ENCODE measurements at regions not wholly inside any gene's neighbourhood (a gene's known extent, or its start where the extent isn't known, plus 50 kb on each side); places are given as distances from the start of the nearest gene placed in this dataset.

GRCh38 chr5:133894143-133894542 lies 74.3 kb downstream of the C5orf15 start:
- Histone ChIP-seq H3K36me3 (ENCODE audit: control insufficient read depth, insufficient read depth, low read length) (no peaks in the 10 kb centered on the region), H3K4me3 (replicated peaks in 1 of 4; ENCODE audit: control extremely low read depth in 1 of 4, insufficient read depth in 1 of 4, low read depth in 3 of 4, low read length in 4 of 4) (no peak overlapping the region), H3K4me2 (ENCODE audit: extremely low read depth, insufficient read depth, low read length) (no peak overlapping the region), H3K9me3 (ENCODE audit: control insufficient read depth, insufficient read depth, low read depth, low read length) (no peaks in the 10 kb centered on the region), H3K4me1 (ENCODE audit: control insufficient read depth, extremely low read depth, insufficient read depth, low read length) (no peaks in the 10 kb centered on the region), H2AFZ (ENCODE audit: low read length) (no peak overlapping the region), H3K27me3 (ENCODE audit: control insufficient read depth, insufficient read depth, low read length) (peaks cover 3% of the 10 kb centered on the region), H3K9ac (ENCODE audit: insufficient read depth, low read length) (no peak overlapping the region), H4K20me1 (ENCODE audit: control insufficient read depth, extremely low read depth, insufficient read depth, low read length) (no peaks in the 10 kb centered on the region), H3K79me2 (ENCODE audit: control insufficient read depth, insufficient read depth, low read length) (no peaks in the 10 kb centered on the region), H3K27ac (ENCODE audit: insufficient read depth, low read length) (no peak overlapping the region)
- TF ChIP-seq EZH2 (IDR thresholded peaks at IDR 0.05; ENCODE audit: low read length, missing control alignments) = no peak
- DNase-seq (ENCODE audit: low read depth in 2 of 2) = no peak

GRCh38 chr5:133892774-133893173 lies 75.7 kb downstream of the C5orf15 start:
- H4K20me1 ChIP-seq (ENCODE audit: control insufficient read depth, extremely low read depth, insufficient read depth, low read length) = no peaks in the 10 kb centered on the region
- TF ChIP-seq, protein P1, sequence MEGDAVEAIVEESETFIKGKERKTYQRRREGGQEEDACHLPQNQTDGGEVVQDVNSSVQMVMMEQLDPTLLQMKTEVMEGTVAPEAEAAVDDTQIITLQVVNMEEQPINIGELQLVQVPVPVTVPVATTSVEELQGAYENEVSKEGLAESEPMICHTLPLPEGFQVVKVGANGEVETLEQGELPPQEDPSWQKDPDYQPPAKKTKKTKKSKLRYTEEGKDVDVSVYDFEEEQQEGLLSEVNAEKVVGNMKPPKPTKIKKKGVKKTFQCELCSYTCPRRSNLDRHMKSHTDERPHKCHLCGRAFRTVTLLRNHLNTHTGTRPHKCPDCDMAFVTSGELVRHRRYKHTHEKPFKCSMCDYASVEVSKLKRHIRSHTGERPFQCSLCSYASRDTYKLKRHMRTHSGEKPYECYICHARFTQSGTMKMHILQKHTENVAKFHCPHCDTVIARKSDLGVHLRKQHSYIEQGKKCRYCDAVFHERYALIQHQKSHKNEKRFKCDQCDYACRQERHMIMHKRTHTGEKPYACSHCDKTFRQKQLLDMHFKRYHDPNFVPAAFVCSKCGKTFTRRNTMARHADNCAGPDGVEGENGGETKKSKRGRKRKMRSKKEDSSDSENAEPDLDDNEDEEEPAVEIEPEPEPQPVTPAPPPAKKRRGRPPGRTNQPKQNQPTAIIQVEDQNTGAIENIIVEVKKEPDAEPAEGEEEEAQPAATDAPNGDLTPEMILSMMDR (conservative IDR thresholded peaks at IDR 0.05 in 1 of 2, IDR thresholded peaks at IDR 0.05 in 1 of 2; ENCODE audit: low read depth in 1 of 2, low read length in 2 of 2) = no peak
- TF ChIP-seq EZH2 (IDR thresholded peaks at IDR 0.05; ENCODE audit: low read length, missing control alignments) = no peak
- no peak for DNase-seq (ENCODE audit: low read depth in 2 of 2)

GRCh38 chr5:133892306-133892705 lies 76.1 kb downstream of the C5orf15 start:
- H4K20me1 ChIP-seq (ENCODE audit: control insufficient read depth, extremely low read depth, insufficient read depth, low read length) = no peaks in the 10 kb centered on the region
- no peaks in the 10 kb centered on the region for H3K4me1 ChIP-seq (ENCODE audit: control insufficient read depth, extremely low read depth, insufficient read depth, low read length)
- H3K9ac ChIP-seq (ENCODE audit: insufficient read depth, low read length) = no peak overlapping the region
- no peak overlapping the region for H3K4me3 ChIP-seq (replicated peaks in 1 of 4; ENCODE audit: control extremely low read depth in 1 of 4, insufficient read depth in 1 of 4, low read depth in 3 of 4, low read length in 4 of 4)
- no peaks in the 10 kb centered on the region for H3K9me3 ChIP-seq (ENCODE audit: control insufficient read depth, insufficient read depth, low read depth, low read length)
- H3K36me3 ChIP-seq (ENCODE audit: control insufficient read depth, insufficient read depth, low read length) = no peaks in the 10 kb centered on the region
- no peak overlapping the region for H3K27ac ChIP-seq (ENCODE audit: insufficient read depth, low read length)
- TF ChIP-seq, protein P1 (conservative IDR thresholded peaks at IDR 0.05 in 1 of 2, IDR thresholded peaks at IDR 0.05 in 1 of 2; ENCODE audit: low read depth in 1 of 2, low read length in 2 of 2) = no peak
- TF ChIP-seq EZH2 (IDR thresholded peaks at IDR 0.05; ENCODE audit: low read length, missing control alignments) = no peak
- no peak overlapping the region for H2AFZ ChIP-seq (ENCODE audit: low read length)
- no peaks in the 10 kb centered on the region for H3K79me2 ChIP-seq (ENCODE audit: control insufficient read depth, insufficient read depth, low read length)
- H3K4me2 ChIP-seq (ENCODE audit: extremely low read depth, insufficient read depth, low read length) = no peak overlapping the region
- no peaks in the 10 kb centered on the region for H3K27me3 ChIP-seq (ENCODE audit: control insufficient read depth, insufficient read depth, low read length)
- no peak for DNase-seq (ENCODE audit: low read depth in 2 of 2)

More at GRCh38 chr5:133892774-133893173, 75.7 kb downstream of the C5orf15 start:
- no peak overlapping the region for H3K4me2 ChIP-seq (ENCODE audit: extremely low read depth, insufficient read depth, low read length)
- no peaks in the 10 kb centered on the region for H3K9me3 ChIP-seq (ENCODE audit: control insufficient read depth, insufficient read depth, low read depth, low read length)
- H3K27me3 ChIP-seq (ENCODE audit: control insufficient read depth, insufficient read depth, low read length) = no peaks in the 10 kb centered on the region
- H3K4me1 ChIP-seq (ENCODE audit: control insufficient read depth, extremely low read depth, insufficient read depth, low read length) = no peaks in the 10 kb centered on the region
- no peak overlapping the region for H3K27ac ChIP-seq (ENCODE audit: insufficient read depth, low read length)
- H3K9ac ChIP-seq (ENCODE audit: insufficient read depth, low read length) = no peak overlapping the region
- no peak overlapping the region for H3K4me3 ChIP-seq (replicated peaks in 1 of 4; ENCODE audit: control extremely low read depth in 1 of 4, insufficient read depth in 1 of 4, low read depth in 3 of 4, low read length in 4 of 4)
- H3K36me3 ChIP-seq (ENCODE audit: control insufficient read depth, insufficient read depth, low read length) = no peaks in the 10 kb centered on the region
- no peak overlapping the region for H2AFZ ChIP-seq (ENCODE audit: low read length)
- H3K79me2 ChIP-seq (ENCODE audit: control insufficient read depth, insufficient read depth, low read length) = no peaks in the 10 kb centered on the region

Data from fibroblast of lung (primary cell).